ENCODE measurements at regions not wholly inside any gene's neighbourhood (a gene's known extent, or its start where the extent isn't known, plus 50 kb on each side); places are given as distances from the start of the nearest gene placed in this dataset.

- no peaks in the 10 kb centered on the region for H3K9me3 Mint-ChIP-seq
- ATAC-seq (ENCODE audit: poor library complexity) (no peak), DNase-seq (no peak)
- no peaks in the 10 kb centered on the region for H3K36me3 ChIP-seq (ENCODE audit: insufficient read depth, low read length)
- CTCF ChIA-PET: no interaction called here
- no peaks in the 10 kb centered on the region for H3K27me3 Mint-ChIP-seq
- H3K36me3 Mint-ChIP-seq (ENCODE audit: low read depth): no peaks in the 10 kb centered on the region
- peaks cover 0 to 3% of the 10 kb centered on the region in 2 experiments for H3K27me3 ChIP-seq (ENCODE audit: control insufficient read depth in 1 of 2, insufficient read depth in 2 of 2, low read length in 2 of 2)
- H3K4me1 ChIP-seq (ENCODE audit: insufficient read depth, low read length): no peaks in the 10 kb centered on the region
- no peak for TF ChIP-seq CTCF (IDR thresholded peaks at IDR 0.05)
- no peaks in the 10 kb centered on the region for H3K4me1 Mint-ChIP-seq (ENCODE audit: low read depth)
- H3K9me3 ChIP-seq (ENCODE audit: control insufficient read depth in 1 of 2, insufficient read depth in 1 of 2, low read length in 2 of 2): no peaks in the 10 kb centered on the region
- H3K4me3 ChIP-seq (ENCODE audit: low read length): no peak overlapping the region
- H3K4me3 Mint-ChIP-seq: no peak overlapping the region
- intact Hi-C loops (cut with DNase I, micrococcal nuclease): no loop called here
- H3K27ac Mint-ChIP-seq: no peak overlapping the region
- no peak overlapping the region for H3K27ac ChIP-seq (ENCODE audit: low read depth in 1 of 2, low read length in 2 of 2)
- POLR2A ChIA-PET: interaction anchor here (1.1 kb wide), 1 partner anchor 14 kb away, joined by 3 read pairs; no protein-coding TSS in a partner anchor
Measured at GRCh38 chr21:14751602-14752344, 205.7 kb upstream of the SAMSN1 start.

DNA sequence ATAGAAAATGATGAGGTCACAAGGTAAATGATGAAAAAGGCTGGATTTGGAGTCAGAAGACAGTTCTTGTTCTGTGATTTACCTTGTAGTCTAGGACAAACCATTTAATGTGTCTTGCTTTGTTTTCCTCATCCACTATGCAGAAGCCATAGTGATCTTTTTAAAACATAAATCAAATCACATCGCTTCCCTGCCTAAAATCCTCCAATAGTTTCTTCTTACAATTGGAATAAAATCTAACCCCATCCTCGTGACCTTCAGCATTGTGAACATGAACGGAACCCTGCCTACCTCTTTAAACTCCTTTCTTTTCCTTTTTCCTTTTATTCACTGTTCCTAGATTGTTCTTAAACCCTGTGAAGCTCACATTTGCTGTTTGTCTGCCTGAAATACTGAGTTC, 204.9 kb upstream of the SAMSN1 start:
- intact Hi-C loops (cut with DNase I, micrococcal nuclease): no loop called here
- ATAC-seq (ENCODE audit: poor library complexity) (no peak), DNase-seq (no peak)
- H3K27me3 ChIP-seq (ENCODE audit: control insufficient read depth in 1 of 2, insufficient read depth in 2 of 2, low read length in 2 of 2): peaks cover 0 to 3% of the 10 kb centered on the region in 2 experiments
- TF ChIP-seq CTCF (IDR thresholded peaks at IDR 0.05): no peak
- H3K27ac ChIP-seq (ENCODE audit: low read depth in 1 of 2, low read length in 2 of 2): no peak overlapping the region
- no peaks in the 10 kb centered on the region for H3K4me1 Mint-ChIP-seq (ENCODE audit: low read depth)
- H3K9me3 ChIP-seq (ENCODE audit: control insufficient read depth in 1 of 2, insufficient read depth in 1 of 2, low read length in 2 of 2): no peaks in the 10 kb centered on the region
- no peaks in the 10 kb centered on the region for H3K36me3 Mint-ChIP-seq (ENCODE audit: low read depth)
- ChIA-PET POLR2A (interaction anchor here (1.1 kb wide), 1 partner anchor 13 kb away, joined by 3 read pairs; no protein-coding TSS in a partner anchor), CTCF (no interaction called here)
- H3K4me1 ChIP-seq (ENCODE audit: insufficient read depth, low read length): no peaks in the 10 kb centered on the region
- no peaks in the 10 kb centered on the region for H3K27me3 Mint-ChIP-seq
- H3K4me3 Mint-ChIP-seq: no peak overlapping the region
- H3K36me3 ChIP-seq (ENCODE audit: insufficient read depth, low read length): no peaks in the 10 kb centered on the region
- H3K4me3 ChIP-seq (ENCODE audit: low read length): no peak overlapping the region
- no peak overlapping the region for H3K27ac Mint-ChIP-seq
- no peaks in the 10 kb centered on the region for H3K9me3 Mint-ChIP-seq

- POLR2A ChIA-PET: no interaction called here
- Mint-ChIP-seq H3K36me3 (ENCODE audit: low read depth) (no peaks in the 10 kb centered on the region), H3K4me3 (no peak overlapping the region), H3K27me3 (no peaks in the 10 kb centered on the region), H3K27ac (no peak overlapping the region), H3K4me1 (ENCODE audit: low read depth) (no peaks in the 10 kb centered on the region), H3K9me3 (no peaks in the 10 kb centered on the region)
- Histone ChIP-seq H3K27me3 (ENCODE audit: control insufficient read depth in 1 of 2, insufficient read depth in 2 of 2, low read length in 2 of 2) (peaks cover 0 to 3% of the 10 kb centered on the region in 2 experiments), H3K27ac (ENCODE audit: low read depth in 1 of 2, low read length in 2 of 2) (no peak overlapping the region), H3K4me1 (ENCODE audit: insufficient read depth, low read length) (no peaks in the 10 kb centered on the region), H3K36me3 (ENCODE audit: insufficient read depth, low read length) (no peaks in the 10 kb centered on the region), H3K9me3 (ENCODE audit: control insufficient read depth in 1 of 2, insufficient read depth in 1 of 2, low read length in 2 of 2) (no peaks in the 10 kb centered on the region), H3K4me3 (ENCODE audit: low read length) (no peak overlapping the region)
- CTCF ChIA-PET: no interaction called here
- intact Hi-C loops (cut with DNase I, micrococcal nuclease): no loop called here
- no peak for ATAC-seq (ENCODE audit: poor library complexity)
- no peak for DNase-seq
- TF ChIP-seq CTCF (IDR thresholded peaks at IDR 0.05): no peak
Measured at GRCh38 chr21:14750041-14750440, 203.9 kb upstream of the SAMSN1 start.
